Neutrophil (primary cell): ENCODE measurements at regions not wholly inside any gene's neighbourhood (a gene's known extent, or its start where the extent isn't known, plus 50 kb on each side); places are given as distances from the start of the nearest gene placed in this dataset.
A peak's percentile ranks its signal among the peaks of the same experiment; 100 is the strongest.

Source experiments
- H3K27ac ChIP-seq: fragments of 200-600 bp; sonication (generic); 2 replicates; pipeline ENCODE4 v1.5.1; 2016; ENCODE audit warnings: mild to moderate bottlenecking, moderate library complexity
- H3K27me3 ChIP-seq: fragments of 200-600 bp; sonication (generic); 2 replicates; pipeline ENCODE4 v1.6.0; 2016; ENCODE audit warnings: mild to moderate bottlenecking
- H3K36me3 ChIP-seq: fragments of 200-600 bp; sonication (generic); 2 replicates; pipeline ENCODE4 v1.5.1; 2017
- H3K4me1 ChIP-seq, 2 experiments: fragments of 200-600 bp in 1 of 2; sonication (generic) in 1 of 2; 1 replicate in 1 of 2; 2 replicates in 1 of 2; pipeline versions ENCODE4 v1.5.1 to v1.6.1; 2013 to 2016; ENCODE audit warnings: low read depth in 1 of 2, low read length in 1 of 2, mild to moderate bottlenecking in 1 of 2, moderate library complexity in 1 of 2; ENCODE audit not compliant: control insufficient read depth in 1 of 2, insufficient read depth in 1 of 2
- H3K4me3 ChIP-seq, 2 experiments: fragments of 200-600 bp in 1 of 2; sonication (generic) in 1 of 2; 1 replicate in 1 of 2; 2 replicates in 1 of 2; pipeline ENCODE4 v1.5.1; 2013 to 2016; ENCODE audit warnings: low read depth in 1 of 2, low read length in 1 of 2, mild to moderate bottlenecking in 1 of 2, moderate library complexity in 1 of 2
- H3K9me3 ChIP-seq: fragments of 200-600 bp; sonication (generic); 2 replicates; pipeline ENCODE4 v1.5.1; 2016
- TF ChIP-seq, protein P1 (sequence below): fragments of 200-600 bp; sonication (generic); IDR thresholded peaks from 2 replicates; pipeline ENCODE4 v1.5.1; 2016; ENCODE audit warnings: antibody characterized with exemption

GRCh38 chr4:53920883-53921282 lies 143.5 kb downstream of the CHIC2 start:
- H3K9me3 ChIP-seq = no peaks in the 10 kb centered on the region
- peaks cover 52 to 62% of the 10 kb centered on the region in 2 experiments for H3K4me1 ChIP-seq

DNA sequence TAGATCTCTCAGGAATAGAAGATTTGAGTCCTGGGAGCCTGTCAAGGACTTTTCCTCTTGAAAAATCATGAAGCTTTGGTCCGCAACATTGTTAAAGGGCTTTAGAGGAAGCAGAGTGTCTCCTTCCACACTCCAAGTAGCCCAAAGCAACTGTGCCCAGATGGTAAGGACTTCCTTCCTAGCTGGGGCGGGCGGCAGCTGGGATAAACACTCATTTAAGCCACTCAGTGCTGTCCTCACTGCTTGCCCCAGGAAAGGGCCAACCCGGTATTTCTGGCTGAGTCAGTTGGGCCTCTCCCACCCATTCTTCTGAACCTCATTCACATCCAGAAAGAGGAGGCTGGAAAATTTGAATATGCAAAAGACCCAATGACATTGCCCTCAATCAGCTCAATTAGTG lies 144.3 kb downstream of the CHIC2 start:
- no peaks in the 10 kb centered on the region for H3K27me3 ChIP-seq
- H3K4me3 ChIP-seq = no peak overlapping the region
- TF ChIP-seq, protein P1, sequence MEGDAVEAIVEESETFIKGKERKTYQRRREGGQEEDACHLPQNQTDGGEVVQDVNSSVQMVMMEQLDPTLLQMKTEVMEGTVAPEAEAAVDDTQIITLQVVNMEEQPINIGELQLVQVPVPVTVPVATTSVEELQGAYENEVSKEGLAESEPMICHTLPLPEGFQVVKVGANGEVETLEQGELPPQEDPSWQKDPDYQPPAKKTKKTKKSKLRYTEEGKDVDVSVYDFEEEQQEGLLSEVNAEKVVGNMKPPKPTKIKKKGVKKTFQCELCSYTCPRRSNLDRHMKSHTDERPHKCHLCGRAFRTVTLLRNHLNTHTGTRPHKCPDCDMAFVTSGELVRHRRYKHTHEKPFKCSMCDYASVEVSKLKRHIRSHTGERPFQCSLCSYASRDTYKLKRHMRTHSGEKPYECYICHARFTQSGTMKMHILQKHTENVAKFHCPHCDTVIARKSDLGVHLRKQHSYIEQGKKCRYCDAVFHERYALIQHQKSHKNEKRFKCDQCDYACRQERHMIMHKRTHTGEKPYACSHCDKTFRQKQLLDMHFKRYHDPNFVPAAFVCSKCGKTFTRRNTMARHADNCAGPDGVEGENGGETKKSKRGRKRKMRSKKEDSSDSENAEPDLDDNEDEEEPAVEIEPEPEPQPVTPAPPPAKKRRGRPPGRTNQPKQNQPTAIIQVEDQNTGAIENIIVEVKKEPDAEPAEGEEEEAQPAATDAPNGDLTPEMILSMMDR = no peak
- peaks cover 60 to 67% of the 10 kb centered on the region in 2 experiments for H3K4me1 ChIP-seq
- no peaks in the 10 kb centered on the region for H3K9me3 ChIP-seq
- H3K36me3 ChIP-seq = no peaks in the 10 kb centered on the region
- peak overlapping the region; percentile 90 for H3K27ac ChIP-seq

More at GRCh38 chr4:53920883-53921282, 143.5 kb downstream of the CHIC2 start:
- H3K27ac ChIP-seq = no peak overlapping the region
- H3K36me3 ChIP-seq = no peaks in the 10 kb centered on the region
- TF ChIP-seq, protein P1 = no peak
- no peak overlapping the region for H3K4me3 ChIP-seq
- H3K27me3 ChIP-seq = no peaks in the 10 kb centered on the region

GRCh38 chr4:53919535-53919934 lies 144.9 kb downstream of the CHIC2 start:
- Histone ChIP-seq H3K9me3 (no peaks in the 10 kb centered on the region), H3K4me3 (no peak overlapping the region), H3K36me3 (no peaks in the 10 kb centered on the region), H3K27me3 (no peaks in the 10 kb centered on the region), H3K4me1 (peaks cover 61 to 67% of the 10 kb centered on the region in 2 experiments), H3K27ac (peak overlapping the region; percentile 90)
- TF ChIP-seq, protein P1 = no peak

DNA sequence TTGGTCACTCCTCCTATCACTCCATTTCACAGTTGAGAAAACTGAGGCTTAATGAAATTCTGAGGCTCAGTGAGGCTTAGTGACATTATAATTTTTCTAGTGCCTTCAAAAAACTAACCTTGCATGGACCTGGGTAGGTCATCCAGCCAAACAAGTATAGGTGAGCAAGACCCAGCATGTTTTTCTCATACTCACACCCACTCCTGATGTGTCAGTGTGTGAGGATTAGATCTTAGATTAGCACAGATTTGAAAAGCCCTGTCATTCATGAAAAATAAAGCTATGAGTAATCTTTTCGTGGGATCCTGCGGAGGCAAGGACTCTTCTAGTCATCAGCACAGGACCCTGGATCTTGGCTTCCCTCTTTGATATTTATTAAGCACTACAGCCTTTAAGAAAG lies 146.7 kb downstream of the CHIC2 start:
- Histone ChIP-seq H3K4me1 (peaks cover 78 to 82% of the 10 kb centered on the region in 2 experiments), H3K27me3 (no peaks in the 10 kb centered on the region), H3K36me3 (no peaks in the 10 kb centered on the region), H3K4me3 (no peak overlapping the region), H3K27ac (peak overlapping the region; percentile 90), H3K9me3 (no peaks in the 10 kb centered on the region)
- TF ChIP-seq, protein P1 = no peak

GRCh38 chr4:53916431-53916889 lies 147.9 kb downstream of the CHIC2 start:
- Histone ChIP-seq H3K4me1 (peaks cover 84 to 91% of the 10 kb centered on the region in 2 experiments), H3K4me3 (no peak overlapping the region), H3K27me3 (no peaks in the 10 kb centered on the region), H3K9me3 (no peaks in the 10 kb centered on the region), H3K36me3 (no peaks in the 10 kb centered on the region), H3K27ac (peak overlapping the region; percentile 90)
- TF ChIP-seq, protein P1 = no peak
